ENCODE measurements at regions not wholly inside any gene's neighbourhood (a gene's known extent, or its start where the extent isn't known, plus 50 kb on each side); places are given as distances from the start of the nearest gene placed in this dataset.

DNA sequence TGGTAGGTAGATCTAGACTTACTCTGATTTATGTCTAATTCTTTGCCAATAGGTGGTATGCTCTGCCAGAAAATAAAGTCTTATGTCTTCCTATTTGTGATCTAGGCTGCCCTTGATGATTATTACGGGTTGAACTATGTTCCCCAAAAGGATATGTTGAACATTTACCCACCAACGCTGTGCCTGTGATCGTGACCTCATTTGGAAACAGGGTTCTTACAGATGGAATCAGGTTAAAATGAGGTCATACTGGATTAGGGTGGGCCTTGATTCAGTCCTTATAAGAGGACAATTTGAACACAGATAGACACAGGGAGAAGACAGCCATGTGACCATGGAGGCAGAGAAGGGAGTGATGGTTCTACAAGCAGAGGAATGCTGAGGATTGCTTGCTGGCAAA, 95.1 kb upstream of the BCAR3 start:
- TF ChIP-seq PATZ1 (CRISPR knock-in tag; IDR thresholded peaks at IDR 0.05; ENCODE audit: borderline replicate concordance) (no peak), ZFP30 (CRISPR knock-in tag; IDR thresholded peaks at IDR 0.05) (no peak), ZNF565 (CRISPR knock-in tag; conservative IDR thresholded peaks at IDR 0.05; ENCODE audit: low read depth) (no peak), SNAI2 (CRISPR knock-in tag; IDR thresholded peaks at IDR 0.05) (no peak), TSHZ2 (CRISPR knock-in tag; IDR thresholded peaks at IDR 0.05) (no peak), RARB (CRISPR knock-in tag; IDR thresholded peaks at IDR 0.05) (no peak), CSRNP3 (CRISPR knock-in tag; IDR thresholded peaks at IDR 0.05) (no peak), CREB5 (CRISPR knock-in tag; IDR thresholded peaks at IDR 0.05; ENCODE audit: low read depth) (no peak), ARNTL (CRISPR knock-in tag; IDR thresholded peaks at IDR 0.05; ENCODE audit: borderline replicate concordance, low read depth) (no peak)

Measured in SK-N-SH treated with all-trans-retinoic acid at 6 μM for 48 hours (cell line).